Keratinocyte (primary cell): ENCODE measurements at regions not wholly inside any gene's neighbourhood (a gene's known extent, or its start where the extent isn't known, plus 50 kb on each side); places are given as distances from the start of the nearest gene placed in this dataset.

Source experiments
- DNase-seq: peaks from one replicate; pipeline ENCODE4 v3.0.0-alpha.2; 2011; ENCODE audit warnings: low read depth, missing footprints, low spot score
- FAIRE-seq: peaks from 2 replicates; lab custom pipeline; 2011; peaks lifted over from hg19 to GRCh38; lab: Jason Lieb, UNC
- H2AFZ ChIP-seq: 2 replicates; pipeline ENCODE4 v1.6.0; 2012; ENCODE audit warnings: low read length, control low read depth, inconsistent platforms; ENCODE audit not compliant: control insufficient read depth
- H3K27ac ChIP-seq: 2 replicates; pipeline ENCODE4 v1.5.1; 2011; ENCODE audit warnings: low read length; ENCODE audit not compliant: control insufficient read depth, insufficient read depth
- H3K27me3 ChIP-seq: 3 replicates; pipeline ENCODE4 v1.6.0; 2011; ENCODE audit warnings: low read length; ENCODE audit not compliant: control insufficient read depth, insufficient read depth; ENCODE audit errors: extremely low read depth
- H3K36me3 ChIP-seq, 2 experiments: 2 replicates in 1 of 2; 3 replicates in 1 of 2; pipeline ENCODE4 v1.5.1; 2011; ENCODE audit warnings: low read length in 2 of 2, mild to moderate bottlenecking in 1 of 2; ENCODE audit not compliant: control insufficient read depth in 2 of 2, insufficient read depth in 2 of 2; ENCODE audit errors: extremely low read depth in 1 of 2
- H3K4me1 ChIP-seq: 3 replicates; pipeline ENCODE4 v1.5.1; 2011; ENCODE audit warnings: low read length; ENCODE audit not compliant: control insufficient read depth, insufficient read depth; ENCODE audit errors: extremely low read depth
- H3K4me2 ChIP-seq: 3 replicates; pipeline ENCODE4 v1.6.0; 2011; ENCODE audit warnings: low read depth, low read length; ENCODE audit not compliant: control insufficient read depth, insufficient read depth; ENCODE audit errors: extremely low read depth
- H3K4me3 ChIP-seq, 3 experiments: fragments of 200-600 bp in 1 of 3; sonication (generic) in 1 of 3; 2 replicates in 2 of 3; 3 replicates in 1 of 3; pipeline ENCODE4 v1.5.1; 2011 to 2016; ENCODE audit warnings: low read length in 3 of 3, mild to moderate bottlenecking in 3 of 3, control low read depth in 2 of 3, inconsistent platforms in 1 of 3, low read depth in 1 of 3, mixed read lengths in 1 of 3, mixed run types in 1 of 3, moderate library complexity in 1 of 3; ENCODE audit not compliant: control insufficient read depth in 2 of 3, insufficient read depth in 2 of 3; ENCODE audit errors: extremely low read depth in 1 of 3
- H3K79me2 ChIP-seq: 2 replicates; pipeline ENCODE4 v1.6.0; 2012; ENCODE audit warnings: low read length; ENCODE audit not compliant: control insufficient read depth, insufficient read depth
- H3K9ac ChIP-seq: 3 replicates; pipeline ENCODE4 v1.6.0; 2011; ENCODE audit warnings: low read length; ENCODE audit not compliant: control insufficient read depth, insufficient read depth; ENCODE audit errors: extremely low read depth
- H3K9me1 ChIP-seq: 3 replicates; pipeline ENCODE4 v1.6.0; 2011; ENCODE audit warnings: low read length; ENCODE audit not compliant: control insufficient read depth, insufficient read depth; ENCODE audit errors: extremely low read depth
- H3K9me3 ChIP-seq: 2 replicates; pipeline ENCODE4 v1.5.1; 2012; ENCODE audit warnings: low read depth, low read length; ENCODE audit not compliant: control insufficient read depth
- H4K20me1 ChIP-seq: 3 replicates; pipeline ENCODE4 v1.6.0; 2011; ENCODE audit warnings: low read length; ENCODE audit not compliant: control insufficient read depth, insufficient read depth; ENCODE audit errors: extremely low read depth
- CTCF ChIP-seq, 3 experiments: IDR thresholded peaks in 1 of 3; conservative IDR thresholded peaks in 1 of 3; optimal IDR thresholded peaks in 1 of 3; 2 replicates in 2 of 3; 3 replicates in 1 of 3; pipeline versions ENCODE3 to v1.5.1; 2011; ENCODE audit warnings: low read length in 3 of 3, mild to moderate bottlenecking in 3 of 3, moderate library complexity in 2 of 3, control low read depth in 1 of 3, inconsistent platforms in 1 of 3; ENCODE audit not compliant: insufficient read depth in 2 of 3; ENCODE audit errors: extremely low read depth in 1 of 3
- EZH2 ChIP-seq: IDR thresholded peaks from one replicate; pipeline ENCODE4 v1.6.1; 2012; ENCODE audit warnings: inconsistent platforms, mild to moderate bottlenecking, low read length, moderate library complexity
- dilution Hi-C: fragments of 300-500 bp; cut with MboI; formaldehyde crosslinking; loops from one replicate; pipeline ENCODE4 v1.7.0; 2020; ENCODE audit warnings: low sequenced_read_pairs; ENCODE audit not compliant: extremely low pct_ligation_motif_present

DNA sequence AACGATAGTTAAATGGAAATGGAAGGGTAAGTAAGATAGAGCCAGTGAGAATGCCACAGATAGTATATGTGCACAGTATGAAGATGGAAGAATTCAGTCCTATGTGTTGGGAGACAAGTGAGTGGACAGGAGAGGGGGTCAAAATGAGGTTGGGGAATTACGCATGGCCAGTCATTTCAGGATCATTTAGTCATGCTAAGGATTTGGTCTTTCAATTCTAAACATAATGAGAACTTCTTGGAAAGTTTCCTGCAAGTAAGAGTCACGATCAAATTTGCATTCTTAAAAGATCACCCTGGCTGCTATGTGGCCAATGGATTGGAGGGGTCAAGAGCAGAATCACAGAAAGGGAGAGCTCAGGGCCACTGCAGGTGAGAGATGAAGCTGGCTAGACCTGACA is 64.0 kb upstream of the KCNK2 start:
- Histone ChIP-seq H4K20me1 (no peaks in the 10 kb centered on the region), H3K79me2 (no peaks in the 10 kb centered on the region), H3K4me3 (no peak overlapping the region), H3K9me3 (no peaks in the 10 kb centered on the region), H3K27me3 (no peaks in the 10 kb centered on the region), H3K36me3 (no peaks in the 10 kb centered on the region), H3K4me1 (peaks cover 3% of the 10 kb centered on the region), H2AFZ (no peak overlapping the region), H3K27ac (no peak overlapping the region), H3K9ac (no peak overlapping the region), H3K9me1 (no peaks in the 10 kb centered on the region), H3K4me2 (no peak overlapping the region)
- dilution Hi-C loops: no loop called here
- DNase-seq: no peak
- TF ChIP-seq CTCF (optimal IDR thresholded peaks at IDR 0.05 in 1 of 3, IDR thresholded peaks at IDR 0.05 in 1 of 3, conservative IDR thresholded peaks at IDR 0.05 in 1 of 3; ENCODE audit: extremely low read depth in 1 of 3, insufficient read depth in 2 of 3, low read length in 3 of 3) (no peak), EZH2 (no peak)
- FAIRE-seq: no peak

GRCh38 chr1:215022204-215022603 is 60.3 kb upstream of the KCNK2 start:
- Histone ChIP-seq H4K20me1 (no peaks in the 10 kb centered on the region), H3K36me3 (no peaks in the 10 kb centered on the region), H3K4me1 (peaks cover 3% of the 10 kb centered on the region), H2AFZ (no peak overlapping the region), H3K27me3 (no peaks in the 10 kb centered on the region), H3K4me3 (no peak overlapping the region), H3K79me2 (no peaks in the 10 kb centered on the region), H3K4me2 (no peak overlapping the region), H3K9me1 (no peaks in the 10 kb centered on the region), H3K9ac (no peak overlapping the region), H3K9me3 (no peaks in the 10 kb centered on the region), H3K27ac (no peak overlapping the region)
- no peak for DNase-seq
- FAIRE-seq: no peak
- dilution Hi-C loops: no loop called here
- TF ChIP-seq CTCF (optimal IDR thresholded peaks at IDR 0.05 in 1 of 3, IDR thresholded peaks at IDR 0.05 in 1 of 3, conservative IDR thresholded peaks at IDR 0.05 in 1 of 3; ENCODE audit: extremely low read depth in 1 of 3, insufficient read depth in 2 of 3, low read length in 3 of 3) (no peak), EZH2 (no peak)
